SJCRH30 (cell line): ENCODE measurements at regions not wholly inside any gene's neighbourhood (a gene's known extent, or its start where the extent isn't known, plus 50 kb on each side); places are given as distances from the start of the nearest gene placed in this dataset.
"Not testable (repeated sequence)": the region's sequence is repeated elsewhere in the genome, so short reads cannot be mapped to it uniquely, and the experiment has no call there.

Source experiments
- DNase-seq, 2 experiments: peaks; one replicate each; pipeline ENCODE4 v3.0.0-alpha.2; 2015 to 2020
- H3K27ac ChIP-seq: fragments of 250-450 bp; sonication (Bioruptor Pico); 2 replicates; pipeline ENCODE4 v1.5.1; 2020; ENCODE audit warnings: mild to moderate bottlenecking, moderate library complexity
- H3K27me3 ChIP-seq: fragments of 250-450 bp; sonication (Bioruptor Pico); 2 replicates; pipeline ENCODE4 v1.5.1; 2020; ENCODE audit warnings: mild to moderate bottlenecking, moderate library complexity
- H3K36me3 ChIP-seq: fragments of 250-450 bp; sonication (Bioruptor Pico); 2 replicates; pipeline ENCODE4 v1.5.1; 2020; ENCODE audit warnings: mild to moderate bottlenecking, moderate library complexity
- H3K4me1 ChIP-seq: fragments of 250-450 bp; sonication (Bioruptor Pico); 2 replicates; pipeline ENCODE4 v1.5.1; 2020; ENCODE audit warnings: mild to moderate bottlenecking, moderate library complexity
- H3K4me3 ChIP-seq: fragments of 250-450 bp; sonication (Bioruptor Pico); 2 replicates; pipeline ENCODE4 v1.5.1; 2020; ENCODE audit warnings: mild to moderate bottlenecking, moderate library complexity
- H3K9me3 ChIP-seq: fragments of 250-450 bp; sonication (Bioruptor Pico); replicated peaks from 2 replicates; pipeline ENCODE4 v1.5.1; 2020; ENCODE audit warnings: mild to moderate bottlenecking, moderate library complexity

- H3K27me3 ChIP-seq, result no peaks in the 10 kb centered on the region
- H3K9me3 ChIP-seq, result no peaks in the 10 kb centered on the region
- H3K36me3 ChIP-seq, result no peaks in the 10 kb centered on the region
- DNase-seq, result no peak
- H3K27ac ChIP-seq, result no peak overlapping the region
- H3K4me3 ChIP-seq, result no peak overlapping the region
- no peaks in the 10 kb centered on the region for H3K4me1 ChIP-seq
These were observed 418.7 kb downstream of the KCNJ2 start for GRCh38 chr17:70588003-70588402.

DNA sequence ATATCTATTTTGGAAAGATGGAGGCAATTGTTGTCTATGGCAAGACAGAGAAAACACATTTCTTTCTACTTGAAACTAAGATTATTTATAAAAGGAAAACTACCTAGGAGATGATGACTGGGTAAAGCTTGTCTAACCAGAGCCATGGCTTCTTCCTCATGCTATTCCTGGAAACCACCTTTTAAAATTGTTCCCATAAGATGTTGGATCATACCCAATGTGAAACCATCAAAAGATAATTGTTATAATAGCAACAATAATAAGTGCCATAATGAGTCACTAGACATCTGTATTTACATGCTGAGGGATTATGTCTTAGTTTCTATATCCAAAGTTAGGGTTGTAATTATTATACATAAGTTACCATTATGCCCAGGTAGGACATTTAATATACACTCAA lies 428.4 kb downstream of the KCNJ2 start:
- DNase-seq, result no peak
- Histone ChIP-seq H3K4me1 (no peaks in the 10 kb centered on the region), H3K27me3 (no peaks in the 10 kb centered on the region), H3K36me3 (no peaks in the 10 kb centered on the region), H3K9me3 (no peaks in the 10 kb centered on the region), H3K4me3 (no peak overlapping the region), H3K27ac (no peak overlapping the region)

- H3K4me1 ChIP-seq, result no peaks in the 10 kb centered on the region
- H3K36me3 ChIP-seq, result no peaks in the 10 kb centered on the region
- H3K27me3 ChIP-seq, result no peaks in the 10 kb centered on the region
- no peak overlapping the region for H3K4me3 ChIP-seq
- DNase-seq, result no peak
- no peaks in the 10 kb centered on the region for H3K9me3 ChIP-seq
- H3K27ac ChIP-seq, result no peak overlapping the region
These were observed 429.9 kb downstream of the KCNJ2 start for GRCh38 chr17:70599198-70599597.

- DNase-seq, H3K27me3 ChIP-seq, H3K27ac ChIP-seq, H3K9me3 ChIP-seq, H3K36me3 ChIP-seq, H3K4me3 ChIP-seq, H3K4me1 ChIP-seq: not testable (repeated sequence)
These were observed 430.6 kb downstream of the KCNJ2 start for GRCh38 chr17:70599945-70600344.

DNA sequence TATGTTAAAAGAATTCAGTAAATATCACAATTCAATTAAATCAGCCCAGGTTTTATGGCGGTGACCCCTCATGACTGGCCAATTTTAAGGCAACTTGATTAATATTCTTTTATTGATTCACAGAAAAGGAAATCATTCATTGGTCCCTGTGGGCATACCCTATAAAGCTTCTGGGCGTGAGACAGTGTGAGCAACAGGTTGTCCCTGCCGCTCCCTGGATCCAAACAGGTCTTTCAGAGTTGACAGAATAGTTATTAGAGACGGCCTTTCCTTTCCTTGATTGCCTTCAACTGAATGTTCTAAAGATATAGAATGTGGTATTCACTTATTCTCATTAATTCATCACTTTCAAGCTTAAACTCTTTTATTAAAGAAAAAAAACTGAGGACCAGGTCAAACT lies 433.9 kb downstream of the KCNJ2 start:
- Histone ChIP-seq H3K9me3 (no peaks in the 10 kb centered on the region), H3K4me1 (no peaks in the 10 kb centered on the region), H3K27me3 (peaks cover 3% of the 10 kb centered on the region; the same call in 1 of the 2 replicates), H3K36me3 (no peaks in the 10 kb centered on the region), H3K27ac (no peak overlapping the region), H3K4me3 (no peak overlapping the region)
- DNase-seq, result no peak

DNA sequence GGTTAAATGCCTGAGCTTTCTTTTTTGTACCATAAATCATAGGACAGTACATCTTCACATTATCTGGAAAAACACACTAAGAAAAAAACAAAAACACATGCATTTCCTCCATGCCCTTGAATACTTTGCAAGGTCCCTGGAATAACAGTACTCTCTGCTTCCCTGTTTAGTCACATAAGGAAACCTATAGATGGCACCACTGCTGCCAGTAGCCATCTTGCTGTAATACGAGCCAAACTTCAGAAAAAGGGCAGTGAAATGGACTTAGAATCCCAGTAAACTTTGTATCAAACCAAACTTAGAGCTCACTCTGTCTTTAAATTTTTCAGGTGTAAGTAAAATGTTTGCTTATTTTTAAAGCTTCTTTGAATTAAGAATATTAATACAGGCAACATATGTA lies 435.5 kb downstream of the KCNJ2 start:
- H3K36me3 ChIP-seq, result no peaks in the 10 kb centered on the region
- no peaks in the 10 kb centered on the region for H3K9me3 ChIP-seq
- H3K27me3 ChIP-seq, result peaks cover 3% of the 10 kb centered on the region; the same call in 1 of the 2 replicates
- no peaks in the 10 kb centered on the region for H3K4me1 ChIP-seq
- H3K27ac ChIP-seq, result no peak overlapping the region
- no peak for DNase-seq
- no peak overlapping the region for H3K4me3 ChIP-seq

DNA sequence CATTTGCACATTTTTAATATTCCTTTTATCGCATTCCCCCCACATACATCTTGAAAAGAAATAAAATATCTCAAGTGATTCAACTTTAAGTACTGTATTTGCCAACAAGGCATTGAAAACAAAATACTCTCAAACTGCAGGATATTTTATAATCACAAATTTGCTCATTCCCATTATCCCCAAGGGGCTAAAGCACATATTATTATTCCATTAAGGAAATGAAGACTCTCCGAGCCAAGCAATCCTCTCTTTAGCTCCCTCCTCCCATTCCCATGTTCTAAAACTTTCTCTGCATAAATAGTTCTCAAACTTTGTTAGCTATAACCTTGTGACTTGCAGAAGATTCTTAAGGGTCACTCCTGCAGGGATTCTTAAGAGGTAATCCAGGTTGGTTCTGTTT lies 436.8 kb downstream of the KCNJ2 start:
- Histone ChIP-seq H3K4me1 (no peaks in the 10 kb centered on the region), H3K9me3 (no peaks in the 10 kb centered on the region), H3K27me3 (peaks cover 3% of the 10 kb centered on the region; the same call in 1 of the 2 replicates), H3K27ac (no peak overlapping the region), H3K4me3 (no peak overlapping the region), H3K36me3 (no peaks in the 10 kb centered on the region)
- DNase-seq, result no peak

- Histone ChIP-seq H3K4me1 (no peaks in the 10 kb centered on the region), H3K27ac (no peak overlapping the region), H3K4me3 (no peak overlapping the region), H3K27me3 (peaks cover 3% of the 10 kb centered on the region; the same call in 1 of the 2 replicates), H3K36me3 (no peaks in the 10 kb centered on the region), H3K9me3 (no peaks in the 10 kb centered on the region)
- no peak for DNase-seq
These were observed 438.9 kb downstream of the KCNJ2 start for GRCh38 chr17:70608193-70608592.

DNA sequence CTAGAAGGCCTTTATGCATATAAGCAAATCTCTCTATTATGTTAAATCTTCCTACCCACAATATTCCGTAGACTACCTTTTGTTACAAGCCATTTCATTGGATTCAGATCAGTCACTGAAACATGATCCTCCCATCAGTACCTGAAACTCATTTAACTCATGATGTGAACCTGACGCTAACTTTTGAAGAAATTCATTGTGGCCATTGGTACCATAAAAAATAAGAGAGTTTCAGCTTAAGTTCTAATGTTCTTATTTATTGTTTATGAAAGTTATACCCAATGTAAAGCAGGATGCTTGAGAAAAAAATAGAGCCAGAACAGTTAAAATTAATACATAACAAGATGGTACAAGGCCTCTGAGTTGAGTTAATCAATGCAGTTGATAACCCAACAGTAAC lies 439.6 kb downstream of the KCNJ2 start:
- Histone ChIP-seq H3K4me3 (no peak overlapping the region), H3K27ac (no peak overlapping the region), H3K4me1 (no peaks in the 10 kb centered on the region), H3K36me3 (no peaks in the 10 kb centered on the region), H3K9me3 (no peaks in the 10 kb centered on the region), H3K27me3 (peaks cover 3% of the 10 kb centered on the region; the same call in 1 of the 2 replicates)
- no peak for DNase-seq

DNA sequence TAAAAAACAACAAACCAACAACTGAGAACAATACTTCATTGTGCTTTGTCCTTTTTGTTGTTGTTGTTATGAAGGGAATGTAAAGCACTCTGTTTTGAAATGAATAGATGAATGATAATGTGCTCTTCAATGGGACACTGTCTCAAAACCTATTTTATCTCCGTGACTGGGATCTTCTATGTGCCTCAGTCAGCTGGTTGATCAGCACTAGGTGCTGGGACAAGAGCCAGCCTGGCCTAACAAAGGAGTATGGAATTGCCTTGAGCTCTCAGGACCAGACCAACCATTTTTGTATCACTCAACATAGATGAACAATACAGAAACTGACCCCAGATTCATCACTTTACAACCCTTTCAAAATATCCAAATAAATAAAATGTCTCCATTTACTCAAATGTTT lies 440.2 kb downstream of the KCNJ2 start:
- no peaks in the 10 kb centered on the region for H3K9me3 ChIP-seq
- no peaks in the 10 kb centered on the region for H3K4me1 ChIP-seq
- no peak for DNase-seq
- no peaks in the 10 kb centered on the region for H3K36me3 ChIP-seq
- H3K27ac ChIP-seq, result no peak overlapping the region
- H3K4me3 ChIP-seq, result no peak overlapping the region
- H3K27me3 ChIP-seq, result peaks cover 3% of the 10 kb centered on the region; the same call in 1 of the 2 replicates

- Histone ChIP-seq H3K27ac (no peak overlapping the region), H3K4me3 (no peak overlapping the region), H3K9me3 (no peaks in the 10 kb centered on the region), H3K4me1 (no peaks in the 10 kb centered on the region), H3K36me3 (no peaks in the 10 kb centered on the region), H3K27me3 (peaks cover 3% of the 10 kb centered on the region; the same call in 1 of the 2 replicates)
- no peak for DNase-seq
These were observed 440.8 kb downstream of the KCNJ2 start for GRCh38 chr17:70610161-70610560.

GRCh38 chr17:70613681-70614080 lies 444.3 kb downstream of the KCNJ2 start:
- H3K4me3 ChIP-seq, result no peak overlapping the region
- no peaks in the 10 kb centered on the region for H3K36me3 ChIP-seq
- no peak for DNase-seq
- H3K27ac ChIP-seq, result no peak overlapping the region
- no peaks in the 10 kb centered on the region for H3K4me1 ChIP-seq
- H3K27me3 ChIP-seq, result no peaks in the 10 kb centered on the region
- H3K9me3 ChIP-seq, result no peaks in the 10 kb centered on the region

DNA sequence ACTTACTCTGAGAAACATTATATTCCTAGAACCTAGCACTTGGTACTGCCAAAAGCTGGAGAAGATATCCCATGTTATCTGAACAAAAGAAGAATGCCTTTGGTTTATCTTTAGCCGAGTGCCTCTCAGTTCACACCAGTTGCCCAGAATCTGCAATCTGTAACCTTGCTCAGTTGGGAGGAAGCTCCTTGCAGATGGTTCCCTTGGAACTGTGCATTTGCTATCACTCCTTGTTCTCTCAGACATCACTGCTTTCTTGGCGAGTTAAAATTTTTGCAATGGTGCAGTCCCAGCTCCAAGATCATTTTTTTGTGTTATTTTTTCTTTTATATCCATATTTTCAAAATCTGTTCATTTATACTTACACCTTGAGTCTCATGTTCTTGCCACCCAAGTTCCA lies 446.5 kb downstream of the KCNJ2 start:
- no peaks in the 10 kb centered on the region for H3K36me3 ChIP-seq
- H3K4me3 ChIP-seq, result no peak overlapping the region
- no peaks in the 10 kb centered on the region for H3K27me3 ChIP-seq
- no peak for DNase-seq
- no peak overlapping the region for H3K27ac ChIP-seq
- H3K4me1 ChIP-seq, result no peaks in the 10 kb centered on the region; the same call in 1 of the 2 replicates
- H3K9me3 ChIP-seq, result no peaks in the 10 kb centered on the region

DNA sequence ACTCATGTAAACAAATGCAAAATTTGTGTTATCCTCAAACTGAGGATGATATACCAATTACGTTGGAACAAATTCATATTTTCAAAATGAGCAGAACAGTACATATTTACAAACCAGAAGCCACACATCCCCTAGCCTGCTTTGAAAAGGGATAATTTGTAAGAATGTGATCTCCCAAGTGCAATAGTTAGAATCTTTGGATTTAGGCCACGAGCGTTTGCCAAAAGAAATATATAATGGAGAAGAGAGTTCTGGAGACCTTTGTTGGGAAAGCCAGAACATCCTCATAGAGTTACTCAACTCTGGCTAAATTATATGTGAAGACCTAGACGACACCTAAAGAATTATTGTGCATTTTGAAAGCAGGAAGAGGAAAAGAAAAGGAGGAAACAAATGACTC lies 449.3 kb downstream of the KCNJ2 start:
- no peak for DNase-seq

GRCh38 chr17:70621566-70621965 lies 452.2 kb downstream of the KCNJ2 start:
- peak; percentile 70 to 77 for DNase-seq
- Histone ChIP-seq H3K27ac (no peak overlapping the region), H3K27me3 (no peaks in the 10 kb centered on the region)

More for the DNA sequence above, 449.3 kb downstream of the KCNJ2 start:
- no peaks in the 10 kb centered on the region for H3K27me3 ChIP-seq
- H3K9me3 ChIP-seq, result 0 out of 2 replicates have a peak, but pooled peaks cover 2% of the 10 kb centered on the region
- no peaks in the 10 kb centered on the region for H3K36me3 ChIP-seq
- no peak overlapping the region for H3K4me3 ChIP-seq
- peaks cover 12% of the 10 kb centered on the region for H3K4me1 ChIP-seq
- H3K27ac ChIP-seq, result no peak overlapping the region

More at GRCh38 chr17:70621566-70621965, 452.2 kb downstream of the KCNJ2 start:
- Histone ChIP-seq H3K36me3 (no peaks in the 10 kb centered on the region), H3K4me3 (no peak overlapping the region), H3K9me3 (0 out of 2 replicates have a peak, but pooled peaks cover 2% of the 10 kb centered on the region), H3K4me1 (peaks cover 12% of the 10 kb centered on the region)
